GM20431 (cell line): ENCODE measurements at regions not wholly inside any gene's neighbourhood (a gene's known extent, or its start where the extent isn't known, plus 50 kb on each side); places are given as distances from the start of the nearest gene placed in this dataset.
"Not testable (repeated sequence)": the region's sequence is repeated elsewhere in the genome, so short reads cannot be mapped to it uniquely, and the experiment has no call there.

ENCODE experiments used
- in situ Hi-C: fragments of 300-500 bp; cut with MseI, MboI; formaldehyde crosslinking; loops from one replicate; pipeline ENCODE4 v1.15.0; 2020; ENCODE audit warnings: low sequenced_read_pairs; ENCODE audit not compliant: unreplicated experiment

DNA sequence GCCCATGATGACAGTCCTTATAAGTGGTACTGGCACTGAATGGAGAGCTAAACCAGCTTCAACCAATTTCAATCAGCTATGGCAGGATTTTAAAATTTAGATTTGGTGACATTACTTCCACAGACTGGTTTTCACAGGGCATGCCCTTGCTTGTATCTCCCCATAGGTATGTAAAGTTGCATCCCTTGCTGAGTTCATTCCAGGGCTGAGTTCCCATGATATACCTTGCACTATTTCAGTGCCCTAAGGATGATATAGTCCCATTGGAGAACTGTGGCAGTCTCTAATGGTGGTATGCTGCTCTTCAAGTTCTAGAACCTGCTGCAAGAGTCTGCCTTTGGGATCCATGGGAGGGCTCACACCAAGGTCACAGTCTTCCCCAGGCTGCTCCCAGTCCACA, 232.7 kb upstream of the MOCS1 start:
- in situ Hi-C loops: no loop called here

DNA sequence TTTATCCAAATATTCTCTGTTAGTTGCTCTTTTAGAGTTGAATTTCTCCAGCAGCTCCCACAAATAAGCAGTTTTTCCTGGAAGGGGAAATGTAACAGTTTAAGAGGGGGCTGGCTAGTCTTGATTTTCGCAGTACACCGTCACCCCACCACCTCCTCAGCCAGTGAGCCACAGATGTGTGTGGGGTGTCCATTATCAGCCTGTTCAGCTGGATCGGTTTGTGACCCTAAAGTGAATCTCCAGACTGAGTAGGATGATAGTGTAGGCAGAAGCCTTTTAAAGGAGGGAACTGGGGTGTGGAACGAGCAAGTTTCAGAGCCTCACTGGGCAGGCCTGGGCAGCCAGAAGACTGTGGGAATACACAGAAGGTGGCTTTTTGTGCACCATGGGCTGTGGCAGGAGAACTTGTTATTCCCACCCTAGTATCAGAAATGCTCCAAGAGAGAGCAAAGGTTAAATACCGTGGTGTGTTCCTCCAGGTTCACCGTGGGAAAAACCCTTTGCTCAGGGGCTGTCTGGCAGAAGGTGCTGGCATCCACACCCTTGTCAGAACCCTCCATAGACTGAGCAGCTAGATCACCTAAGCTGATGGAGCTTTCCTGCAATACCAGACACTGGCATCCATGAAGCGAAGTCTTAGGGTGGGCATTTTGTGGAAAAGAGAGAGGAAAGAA, 230.9 kb upstream of the MOCS1 start:
- in situ Hi-C loops: no loop called here

DNA sequence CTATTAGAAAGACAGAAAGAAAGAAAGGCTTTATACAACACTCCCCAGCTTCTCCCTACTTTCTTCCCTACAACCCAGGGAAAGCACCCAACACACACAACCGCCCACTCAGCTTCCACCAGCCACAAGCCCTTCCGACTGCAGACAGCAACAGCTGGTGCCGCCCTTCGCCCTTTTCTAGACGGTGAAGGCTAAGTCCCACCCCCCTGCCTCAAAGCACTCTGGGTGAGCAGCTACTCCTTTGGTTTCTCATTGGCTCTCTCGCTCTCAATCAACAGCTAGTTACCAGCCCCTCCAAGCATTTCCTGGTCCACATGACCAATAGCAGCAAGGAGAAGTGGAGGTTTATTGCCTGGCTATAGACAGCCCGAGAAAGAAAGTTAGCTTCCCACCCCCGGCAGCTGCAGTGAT, 230.1 kb upstream of the MOCS1 start:
- in situ Hi-C loops: no loop called here

GRCh38 chr6:40163924-40164323, 229.7 kb upstream of the MOCS1 start:
- in situ Hi-C loops: no loop called here

DNA sequence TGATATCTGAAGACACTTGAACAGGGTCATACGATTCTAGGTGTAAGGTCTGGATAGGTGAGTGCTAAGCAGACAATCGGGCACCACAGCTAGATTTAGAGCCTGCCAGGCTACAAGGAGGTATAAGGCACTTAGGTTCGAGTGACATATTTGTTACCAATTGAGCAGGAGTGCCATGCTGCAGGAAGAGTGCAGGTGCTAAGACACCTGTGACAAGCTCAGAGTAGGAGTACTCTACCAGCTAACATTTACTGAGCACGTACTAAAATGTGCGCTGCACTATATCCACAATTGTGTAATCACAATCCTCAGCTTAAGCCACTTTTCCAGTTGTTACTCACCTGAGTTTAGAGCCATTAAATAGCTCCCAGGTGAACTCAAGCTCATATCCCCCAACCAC, 227.8 kb upstream of the MOCS1 start:
- in situ Hi-C loops: no loop called here

DNA sequence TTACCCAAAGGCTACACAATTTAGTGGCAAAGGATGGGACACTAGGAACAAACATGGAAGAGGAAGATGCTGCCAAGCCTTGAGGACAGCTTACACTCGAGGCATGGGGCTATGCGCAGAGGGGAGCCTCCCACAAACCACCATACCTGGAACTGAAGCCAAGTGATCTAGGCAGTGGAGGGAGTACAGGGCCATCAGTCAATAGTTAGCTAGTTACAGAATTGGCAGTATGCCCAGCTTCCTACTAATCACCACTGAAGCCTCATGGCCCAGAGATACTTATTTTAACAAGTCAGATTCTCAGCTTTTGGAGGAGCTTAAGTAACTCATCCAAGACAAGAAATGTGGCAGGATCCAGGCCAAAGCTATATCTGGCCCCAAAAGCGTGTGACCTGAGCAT, 226.6 kb upstream of the MOCS1 start:
- in situ Hi-C loops: no loop called here

DNA sequence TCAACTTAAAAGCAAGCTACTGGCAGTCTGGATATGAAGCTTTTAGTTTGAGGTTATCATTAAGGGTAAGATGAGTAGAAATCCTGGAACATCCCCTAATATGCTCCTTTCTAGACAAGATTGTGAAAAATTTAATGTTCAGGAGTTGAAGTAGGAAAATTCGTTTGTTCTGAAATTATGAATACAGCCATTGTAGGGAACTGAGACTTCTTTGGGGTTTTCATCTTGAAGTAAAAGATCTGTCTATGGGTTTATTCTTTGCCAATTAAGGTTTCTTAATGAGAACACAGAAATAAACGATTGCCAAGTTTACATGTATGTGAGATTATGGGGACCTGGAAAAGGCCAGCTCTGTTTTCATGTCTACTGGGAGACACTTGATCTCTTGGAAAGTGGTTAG, 225.6 kb upstream of the MOCS1 start:
- in situ Hi-C loops: no loop called here

GRCh38 chr6:40152701-40153436, 218.6 kb upstream of the MOCS1 start:
- in situ Hi-C loops: no loop called here

DNA sequence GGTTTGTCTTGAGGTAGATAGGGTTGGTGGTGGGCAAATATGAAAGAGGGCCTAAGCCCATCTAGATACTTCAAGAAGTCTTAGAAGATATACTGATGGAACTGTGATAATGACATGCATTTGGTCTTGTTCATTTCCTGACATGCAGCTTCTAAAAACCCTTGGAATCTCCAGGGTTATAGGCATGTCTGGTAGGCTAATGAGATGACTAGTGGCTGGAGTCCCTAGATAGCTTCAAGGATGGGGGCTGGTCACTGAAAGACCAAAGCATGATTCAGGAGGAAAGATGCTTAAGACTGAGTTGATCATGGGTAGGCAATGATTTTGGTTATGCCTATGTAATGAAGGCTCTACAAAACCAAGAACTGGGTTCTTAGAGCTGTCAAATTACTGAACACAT, 217.9 kb upstream of the MOCS1 start:
- in situ Hi-C loops: no loop called here

DNA sequence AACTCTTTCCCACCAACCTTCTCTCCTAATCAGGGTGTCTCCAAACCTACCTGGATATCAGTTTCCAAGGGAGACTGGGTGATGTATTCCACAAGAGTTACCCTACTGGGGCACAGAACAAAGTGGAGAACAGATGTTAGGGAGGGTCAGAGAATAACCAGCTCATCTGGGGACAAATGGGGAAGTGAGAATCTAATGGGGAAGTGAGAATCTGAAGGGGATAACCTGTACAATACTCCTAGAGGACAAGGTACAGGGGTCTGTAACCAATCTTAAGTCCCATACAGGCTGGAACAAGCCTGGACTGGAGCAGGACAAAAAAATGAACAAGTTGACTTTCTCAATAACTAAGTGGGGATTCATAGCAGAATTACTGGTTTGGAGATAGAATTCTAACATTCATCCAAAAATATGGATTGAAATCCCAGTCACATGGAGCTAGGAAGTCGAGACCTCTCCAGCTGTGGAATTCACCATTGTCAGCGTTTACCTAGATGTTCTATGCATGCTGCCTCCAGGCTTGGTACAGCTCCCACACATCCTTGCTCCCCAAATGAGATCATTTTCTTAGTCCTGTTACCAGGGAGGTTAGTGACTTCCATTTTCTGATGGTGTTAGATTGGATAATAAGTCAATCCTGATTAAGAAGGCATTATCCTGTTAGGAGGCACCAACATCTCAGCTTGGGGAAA, 214.8 kb upstream of the MOCS1 start:
- in situ Hi-C loops: no loop called here

DNA sequence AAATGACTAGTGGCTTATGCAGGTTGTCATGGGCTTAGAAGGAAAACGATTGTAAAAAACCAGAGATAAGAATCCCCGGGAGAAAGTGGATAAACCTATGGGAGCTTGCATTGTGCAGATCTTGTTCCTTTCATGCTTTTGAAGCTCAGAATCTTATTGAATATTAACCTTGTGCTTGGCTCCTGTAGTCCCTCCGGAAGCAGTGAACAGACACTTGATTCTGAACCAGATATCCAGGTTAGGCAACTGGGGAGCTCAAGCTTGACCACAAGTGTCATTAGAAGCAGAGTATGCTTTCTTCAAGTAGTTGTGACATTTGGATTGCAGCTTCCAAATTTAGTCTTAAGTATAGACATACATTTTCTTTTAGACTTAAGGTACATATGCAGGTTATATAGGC, 212.6 kb upstream of the MOCS1 start:
- in situ Hi-C loops: no loop called here

DNA sequence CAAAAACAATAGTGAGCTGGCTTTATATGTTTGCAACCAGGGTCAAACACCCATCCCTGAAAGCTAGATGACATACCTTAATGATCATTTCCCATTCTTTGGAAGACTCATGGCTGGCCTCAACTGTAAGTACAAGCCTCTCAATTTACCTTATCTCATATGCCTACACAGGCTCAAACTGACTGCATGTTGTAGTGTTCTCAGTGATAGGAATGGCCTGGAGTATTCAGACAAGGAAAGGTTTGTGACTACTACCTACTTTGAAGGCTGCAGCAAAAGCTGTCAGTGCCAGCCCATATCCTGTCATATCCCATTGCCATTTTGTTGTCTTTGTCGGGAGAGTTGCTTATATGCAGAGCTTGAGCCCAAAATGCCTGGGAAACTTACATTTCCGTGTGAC, 205.2 kb upstream of the MOCS1 start:
- in situ Hi-C loops: no loop called here

GRCh38 chr6:40138273-40138720, 204.0 kb upstream of the MOCS1 start:
- in situ Hi-C loops: no loop called here

- in situ Hi-C loops: no loop called here
Measured at GRCh38 chr6:40135491-40136072, 201.3 kb upstream of the MOCS1 start.

DNA sequence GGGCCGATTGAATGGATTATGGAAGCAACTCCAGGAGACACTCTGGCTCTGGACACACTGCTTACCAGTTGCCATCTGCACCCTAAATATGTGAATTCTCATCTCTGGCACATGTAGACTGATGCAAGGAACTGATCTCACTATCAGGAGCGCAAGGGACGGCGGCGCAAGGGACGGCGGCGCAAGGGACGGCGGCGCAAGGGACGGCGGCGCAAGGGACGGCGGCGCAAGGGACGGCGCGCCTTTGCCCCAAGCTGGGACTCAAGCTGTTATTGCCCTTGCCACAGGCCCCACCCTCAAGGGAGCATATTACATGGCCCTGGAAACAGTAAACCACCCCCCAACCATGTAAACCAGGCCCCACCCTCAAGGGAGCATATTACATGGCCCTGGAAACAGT, 199.7 kb upstream of the MOCS1 start:
- in situ Hi-C loops: not testable (repeated sequence)

DNA sequence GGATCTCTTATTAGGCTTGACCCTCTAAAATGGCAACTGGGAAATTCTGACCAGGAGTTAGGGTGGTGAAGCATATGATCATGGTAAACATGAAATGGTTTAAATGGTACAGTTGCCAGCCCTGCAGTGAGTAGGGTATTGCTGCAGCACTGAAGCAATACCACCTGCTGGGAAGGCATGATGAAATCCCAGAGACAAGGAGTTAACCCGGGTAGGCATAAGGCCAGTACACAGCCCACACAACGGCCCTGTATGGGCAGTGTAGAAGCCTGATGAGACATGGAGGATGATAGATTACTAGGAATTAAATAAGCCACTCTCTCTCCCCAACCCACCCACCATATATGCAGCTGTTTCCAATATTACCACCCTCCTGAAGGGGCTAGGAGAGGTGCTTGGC, 197.4 kb upstream of the MOCS1 start:
- in situ Hi-C loops: no loop called here

DNA sequence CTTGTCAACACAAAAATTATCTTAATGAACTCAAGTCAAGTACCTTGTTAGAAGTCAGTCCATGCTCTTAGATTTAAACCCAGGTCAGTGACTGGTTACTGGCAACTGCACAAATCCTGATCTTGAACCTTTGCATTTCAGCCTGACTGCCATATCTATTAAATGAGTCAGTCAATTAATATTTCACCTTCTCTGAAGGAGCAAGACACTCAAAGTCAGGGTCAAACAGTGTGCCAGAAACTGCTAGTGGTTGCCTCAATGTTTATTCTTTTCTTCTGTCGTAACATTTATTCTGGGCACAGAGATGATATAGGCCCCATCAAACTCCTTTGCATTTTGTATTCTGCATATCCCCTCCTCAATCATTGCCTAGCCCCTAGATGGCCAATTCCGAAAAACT, 193.9 kb upstream of the MOCS1 start:
- in situ Hi-C loops: no loop called here

DNA sequence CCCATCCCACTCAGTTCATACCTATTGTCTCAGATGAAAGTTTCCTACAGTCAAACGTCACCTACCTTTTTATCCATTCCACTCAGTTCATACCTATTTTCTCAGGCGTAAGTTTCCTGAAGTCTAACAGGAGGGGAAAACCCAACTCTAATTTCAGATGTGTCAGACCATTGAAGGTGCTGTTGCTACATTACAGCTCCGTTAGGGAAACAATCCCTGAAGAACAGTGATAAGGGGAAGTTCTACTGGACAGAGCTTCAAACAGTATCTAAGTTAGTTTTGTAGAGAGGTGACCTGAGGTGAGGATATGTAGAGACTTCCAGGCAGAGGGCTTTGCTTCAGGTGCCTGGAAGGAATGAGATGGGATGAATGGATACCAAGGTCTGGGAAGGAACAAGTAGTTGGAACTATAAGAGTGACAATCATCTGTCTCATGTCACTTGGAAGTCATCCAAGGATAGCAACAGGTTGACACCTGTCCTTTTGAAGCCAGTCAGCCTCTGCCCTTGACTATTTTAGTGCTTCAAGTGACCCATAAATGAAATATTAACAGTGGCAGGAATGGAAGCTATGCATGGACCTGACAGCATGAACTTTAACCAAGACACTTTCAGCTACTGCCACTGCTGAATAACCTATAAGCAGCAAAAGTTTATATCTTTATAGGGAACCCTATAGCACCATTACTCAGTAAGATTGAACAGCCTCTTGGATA, 191.6 kb upstream of the MOCS1 start:
- in situ Hi-C loops: no loop called here

DNA sequence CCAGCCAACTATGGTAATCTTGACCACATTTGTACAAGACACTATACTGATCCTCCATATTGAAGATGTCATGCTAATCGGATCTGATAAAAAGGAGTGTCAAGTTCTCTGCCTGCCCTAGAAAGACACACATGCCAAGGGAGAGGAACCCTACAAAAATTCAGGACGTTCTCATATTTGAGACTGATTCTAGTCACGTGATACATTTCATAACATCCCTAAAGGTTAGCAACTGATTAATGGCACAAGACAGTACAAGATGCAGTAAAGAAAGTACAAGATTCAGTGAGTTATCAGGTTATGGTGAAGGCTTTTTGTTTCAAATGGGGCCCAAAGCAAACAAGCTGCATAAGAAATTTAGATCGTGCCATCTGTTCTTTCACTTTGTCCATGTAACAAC, 190.7 kb upstream of the MOCS1 start:
- in situ Hi-C loops: no loop called here

- in situ Hi-C loops: no loop called here
Measured at GRCh38 chr6:40116832-40117231, 182.6 kb upstream of the MOCS1 start.
